Common myeloid progenitor, CD34-positive (primary cell): ENCODE measurements at regions not wholly inside any gene's neighbourhood (a gene's known extent, or its start where the extent isn't known, plus 50 kb on each side); places are given as distances from the start of the nearest gene placed in this dataset.

Source experiments
- CTCF ChIA-PET: fragments of 350-600 bp; sonication (Branson Sonifier 250); formaldehyde crosslinking; loops from one replicate; lab custom pipeline; 2021; ENCODE audit warnings: antibody characterized with exemption; lab: Charles Lee
- POLR2A ChIA-PET: fragments of 350-600 bp; sonication (Branson Sonifier 250); formaldehyde crosslinking; loops from one replicate; lab custom pipeline; 2021; ENCODE audit warnings: antibody characterized with exemption; lab: Charles Lee
- DNase-seq, 3 donors: peaks; one replicate each; pipeline versions ENCODE4 v3.0.0 to v3.0.0-alpha.2; 2013
- H3K27ac ChIP-seq, 2 experiments: 1 replicate in 1 of 2; 2 replicates in 1 of 2; pipeline ENCODE4 v1.7.0; 2013; ENCODE audit warnings: inconsistent platforms in 2 of 2, low read length in 2 of 2, mild to moderate bottlenecking in 2 of 2, low read depth in 1 of 2, moderate library complexity in 1 of 2; ENCODE audit not compliant: severe bottlenecking in 2 of 2, insufficient read depth in 1 of 2, poor library complexity in 1 of 2
- H3K27me3 ChIP-seq, 5 experiments: replicated peaks in 2 of 5; 1 replicate in 3 of 5; 2 replicates in 2 of 5; pipeline versions ENCODE4 v1.6.1 to v1.7.0; 2013; ENCODE audit warnings: low read length in 4 of 5, mild to moderate bottlenecking in 2 of 5, moderate library complexity in 2 of 5, inconsistent platforms in 1 of 5; ENCODE audit not compliant: insufficient read depth in 5 of 5, control insufficient read depth in 4 of 5
- H3K36me3 ChIP-seq, 4 experiments: 1 replicate in 2 of 4; 2 replicates in 2 of 4; pipeline versions ENCODE4 v1.6.1 to v1.7.0; 2013; ENCODE audit warnings: low read length in 3 of 4, control low read depth in 1 of 4, mild to moderate bottlenecking in 1 of 4; ENCODE audit not compliant: control insufficient read depth in 4 of 4, insufficient read depth in 4 of 4
- H3K4me1 ChIP-seq, 4 experiments: 1 replicate in 3 of 4; 2 replicates in 1 of 4; pipeline versions ENCODE4 v1.6.1 to v1.7.1; 2013; ENCODE audit warnings: low read length in 3 of 4, mild to moderate bottlenecking in 3 of 4, control low read depth in 1 of 4, inconsistent platforms in 1 of 4, moderate library complexity in 1 of 4; ENCODE audit not compliant: control insufficient read depth in 4 of 4, insufficient read depth in 4 of 4; ENCODE audit errors: control extremely low read depth in 1 of 4
- H3K4me3 ChIP-seq, 7 experiments: 1 replicate in 4 of 7; 2 replicates in 3 of 7; pipeline versions ENCODE4 v1.5.1 to v1.7.0; 2013; ENCODE audit warnings: mild to moderate bottlenecking in 7 of 7, low read length in 6 of 7, moderate library complexity in 6 of 7, inconsistent platforms in 2 of 7, low read depth in 2 of 7, control low read depth in 1 of 7; ENCODE audit not compliant: insufficient read depth in 4 of 7, control insufficient read depth in 1 of 7; ENCODE audit errors: extremely low read depth in 1 of 7
- H3K9me3 ChIP-seq, 5 experiments: 1 replicate in 4 of 5; 2 replicates in 1 of 5; pipeline versions ENCODE4 v1.6.1 to v1.7.1; 2013; ENCODE audit warnings: low read length in 4 of 5, mild to moderate bottlenecking in 2 of 5, inconsistent platforms in 1 of 5, low read depth in 1 of 5, moderate library complexity in 1 of 5; ENCODE audit not compliant: control insufficient read depth in 4 of 5, insufficient read depth in 2 of 5; ENCODE audit errors: control extremely low read depth in 1 of 5
- WGBS: methylation state at CpG from one replicate; pipeline ENCODE4 v1.1.5; 2013; ENCODE audit not compliant: insufficient coverage; 5-methylcytosine and 5-hydroxymethylcytosine counted together

DNA sequence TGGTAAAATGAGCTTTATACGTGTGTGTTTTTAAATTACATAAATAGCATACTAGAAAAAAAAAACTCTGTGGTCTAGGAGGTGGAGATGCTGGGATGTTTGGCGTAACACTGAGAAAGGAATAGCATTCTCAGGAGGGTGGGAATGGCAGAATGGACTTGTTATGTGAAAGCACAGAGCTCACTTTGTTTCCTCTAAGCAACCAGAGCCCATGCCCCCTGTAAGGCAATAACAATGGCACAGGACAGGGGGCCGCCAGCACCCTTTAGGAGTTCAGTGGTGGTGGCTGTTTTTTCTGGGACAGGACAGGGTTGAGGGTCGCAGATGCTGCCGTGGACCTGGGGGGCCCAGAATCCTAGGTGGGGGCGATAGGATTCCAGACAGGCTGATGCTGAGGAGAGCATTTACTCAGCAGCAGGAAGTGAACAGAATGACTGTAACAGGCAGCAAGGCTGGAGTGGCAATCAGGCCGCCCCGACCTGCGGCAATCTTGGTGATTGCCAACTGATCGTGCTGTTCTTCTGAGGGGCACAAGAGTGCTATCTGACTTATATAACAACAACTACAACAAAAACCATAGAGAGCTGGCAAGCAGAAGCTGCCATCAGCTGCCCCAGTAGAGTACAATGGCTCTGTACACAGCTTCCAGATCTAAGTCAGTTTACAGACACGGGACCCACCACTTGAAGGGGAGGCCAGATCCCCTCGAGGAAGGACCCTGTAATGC lies 160.4 kb downstream of the UACA start:
- DNase-seq, result no peak
- peaks cover 0 to 12% (median 3%) of the 10 kb centered on the region in 5 experiments for H3K9me3 ChIP-seq
- no peak overlapping the region for H3K4me3 ChIP-seq
- no peaks in the 10 kb centered on the region for H3K36me3 ChIP-seq
- H3K27ac ChIP-seq, result no peak overlapping the region
- ChIA-PET CTCF (interaction anchor here (1.8 kb wide), 1 partner anchor 10 kb away, joined by 5 read pairs; no protein-coding TSS in a partner anchor), POLR2A (interaction anchor here (0.7 kb wide), 1 partner anchor 471 kb away, joined by 4 read pairs; no protein-coding TSS in a partner anchor)
- WGBS, result 91% methylated on average over 11 of the region's 12 CpGs
- peaks cover 0 to 3% (median 0%) of the 10 kb centered on the region in 5 experiments for H3K27me3 ChIP-seq
- no peaks in the 10 kb centered on the region for H3K4me1 ChIP-seq

- Histone ChIP-seq H3K4me1 (no peaks in the 10 kb centered on the region), H3K27me3 (peaks cover 0 to 3% (median 0%) of the 10 kb centered on the region in 5 experiments), H3K4me3 (no peak overlapping the region), H3K36me3 (no peaks in the 10 kb centered on the region), H3K27ac (no peak overlapping the region), H3K9me3 (peaks cover 0 to 12% (median 3%) of the 10 kb centered on the region in 5 experiments)
- ChIA-PET POLR2A (no interaction called here), CTCF (interaction anchor here (1.8 kb wide), 1 partner anchor 11 kb away, joined by 5 read pairs; no protein-coding TSS in a partner anchor)
- 100% methylated on average over 2 of the region's 4 CpGs for WGBS
- no peak for DNase-seq
Measured at GRCh38 chr15:70602281-70602680, 161.1 kb downstream of the UACA start.

- WGBS, result no CpG with 5 or more reads among the region's 3 CpGs
Measured at GRCh38 chr15:70597945-70598344, 165.4 kb downstream of the UACA start.

DNA sequence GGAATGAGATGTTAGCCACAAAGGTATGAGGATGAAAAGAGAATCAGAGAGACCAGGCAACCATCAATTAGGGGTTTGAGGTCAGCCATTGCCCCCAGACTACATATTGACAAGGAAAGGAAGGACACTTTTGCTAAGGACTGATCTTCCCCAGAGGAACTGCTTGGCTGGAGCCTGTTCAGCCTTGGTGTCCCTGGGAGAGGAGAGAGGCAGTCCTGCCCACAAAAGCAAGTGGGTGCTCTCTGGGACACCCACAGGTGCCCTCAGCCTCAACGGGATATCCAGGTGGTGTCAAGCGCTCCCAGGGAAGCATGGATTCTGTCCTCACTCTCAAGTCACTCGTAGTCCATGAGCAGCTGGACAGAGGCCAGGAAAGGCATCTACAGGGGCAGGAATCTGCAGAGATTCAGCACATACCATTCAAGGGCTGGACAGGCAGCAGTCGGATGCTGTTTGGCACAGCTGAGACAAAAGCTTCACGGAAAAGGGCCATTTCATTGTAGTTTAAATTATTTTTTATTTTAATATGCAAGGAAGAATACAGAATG lies 166.2 kb downstream of the UACA start:
- WGBS, result 89% methylated on average over 3 of the region's 5 CpGs
- no peaks in the 10 kb centered on the region for H3K27me3 ChIP-seq
- H3K27ac ChIP-seq, result no peak overlapping the region
- ChIA-PET POLR2A (no interaction called here), CTCF (no interaction called here)
- H3K9me3 ChIP-seq, result peaks cover 0 to 25% (median 7%) of the 10 kb centered on the region in 5 experiments
- no peak overlapping the region for H3K4me3 ChIP-seq
- H3K4me1 ChIP-seq, result no peaks in the 10 kb centered on the region
- no peaks in the 10 kb centered on the region for H3K36me3 ChIP-seq
- no peak for DNase-seq

More at GRCh38 chr15:70597945-70598344, 165.4 kb downstream of the UACA start:
- H3K27me3 ChIP-seq, result no peaks in the 10 kb centered on the region
- CTCF ChIA-PET, result no interaction called here
- H3K9me3 ChIP-seq, result peaks cover 0 to 23% (median 4%) of the 10 kb centered on the region in 5 experiments
- H3K36me3 ChIP-seq, result no peaks in the 10 kb centered on the region
- H3K4me3 ChIP-seq, result no peak overlapping the region
- no peaks in the 10 kb centered on the region for H3K4me1 ChIP-seq
- DNase-seq, result no peak
- no peak overlapping the region for H3K27ac ChIP-seq
- POLR2A ChIA-PET, result no interaction called here

GRCh38 chr15:70596354-70597055 lies 166.9 kb downstream of the UACA start:
- Histone ChIP-seq H3K36me3 (no peaks in the 10 kb centered on the region), H3K9me3 (peaks cover 0 to 25% (median 7%) of the 10 kb centered on the region in 5 experiments), H3K27me3 (no peaks in the 10 kb centered on the region), H3K4me1 (no peaks in the 10 kb centered on the region), H3K27ac (no peak overlapping the region), H3K4me3 (no peak overlapping the region)
- POLR2A ChIA-PET, result no interaction called here
- CTCF ChIA-PET, result interaction anchor here (1.1 to 1.3 kb wide), 2 partner anchors 11 to 17 kb away, joined by 3 to 8 read pairs; no protein-coding TSS in a partner anchor
- 100% methylated on average over 2 of the region's 2 CpGs for WGBS
- DNase-seq, result peak in 2 of 3 donors; percentile 12 to 18

- H3K27me3 ChIP-seq, result no peaks in the 10 kb centered on the region
- ChIA-PET CTCF (interaction anchor here (0.6 to 1.5 kb wide), 2 partner anchors 10 to 16 kb away, joined by 3 to 4 read pairs; no protein-coding TSS in a partner anchor), POLR2A (no interaction called here)
- no peak for DNase-seq
- H3K4me1 ChIP-seq, result peaks cover 0 to 14% (median 6%) of the 10 kb centered on the region in 4 experiments
- H3K36me3 ChIP-seq, result no peaks in the 10 kb centered on the region
- no peak overlapping the region for H3K4me3 ChIP-seq
- peaks cover 0 to 15% (median 3%) of the 10 kb centered on the region in 5 experiments for H3K9me3 ChIP-seq
- H3K27ac ChIP-seq, result no peak overlapping the region
Measured at GRCh38 chr15:70593795-70594194, 169.6 kb downstream of the UACA start.
